HG03575 (cell line): ENCODE measurements at regions not wholly inside any gene's neighbourhood (a gene's known extent, or its start where the extent isn't known, plus 50 kb on each side); places are given as distances from the start of the nearest gene placed in this dataset.

ENCODE experiments used
- ATAC-seq: cut with Tn5 transposase; IDR thresholded peaks from one replicate; pipeline ENCODE4 v1.9.1; 2021; ENCODE audit not compliant: unreplicated experiment, insufficient number of reproducible peaks, low FRiP score; ENCODE audit errors: extremely low read depth

DNA sequence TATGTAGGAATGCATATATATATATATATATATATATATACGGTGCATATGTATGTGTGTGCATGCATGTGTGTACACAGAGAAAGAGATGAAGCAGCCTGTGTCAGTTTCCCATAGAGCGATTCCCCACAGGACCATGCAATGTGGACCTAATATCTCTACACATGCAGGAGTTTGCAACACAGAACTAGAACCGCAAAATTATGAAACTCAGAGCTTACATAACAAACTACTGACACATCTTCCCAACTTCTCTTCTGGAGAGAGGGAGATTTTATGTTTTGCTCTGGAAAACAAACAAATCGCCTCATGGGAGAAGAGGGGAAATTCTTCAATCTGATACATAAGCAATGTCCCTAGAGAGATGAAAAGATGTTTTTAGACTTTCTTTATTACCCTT, 377.2 kb downstream of the LRATD1 start:
- no peak for ATAC-seq

DNA sequence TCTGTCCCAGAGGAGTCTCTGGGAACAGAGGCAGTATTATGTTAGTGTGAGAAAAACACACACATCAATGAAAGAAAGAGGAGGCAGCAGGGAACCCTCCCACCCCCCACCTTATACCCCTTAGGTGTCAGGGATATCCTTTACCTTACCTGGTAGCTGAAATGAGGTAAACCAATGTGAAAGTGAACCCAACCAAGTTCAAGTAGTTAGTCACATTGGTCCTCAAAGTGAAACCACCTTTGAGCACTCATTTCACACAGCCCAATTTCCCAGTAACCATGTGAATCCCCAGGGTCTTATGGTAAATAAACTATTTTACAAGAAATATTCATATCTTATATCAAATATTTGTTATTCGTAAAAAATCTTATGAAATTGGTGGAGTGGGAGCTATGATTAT, 377.8 kb downstream of the LRATD1 start:
- no peak for ATAC-seq

DNA sequence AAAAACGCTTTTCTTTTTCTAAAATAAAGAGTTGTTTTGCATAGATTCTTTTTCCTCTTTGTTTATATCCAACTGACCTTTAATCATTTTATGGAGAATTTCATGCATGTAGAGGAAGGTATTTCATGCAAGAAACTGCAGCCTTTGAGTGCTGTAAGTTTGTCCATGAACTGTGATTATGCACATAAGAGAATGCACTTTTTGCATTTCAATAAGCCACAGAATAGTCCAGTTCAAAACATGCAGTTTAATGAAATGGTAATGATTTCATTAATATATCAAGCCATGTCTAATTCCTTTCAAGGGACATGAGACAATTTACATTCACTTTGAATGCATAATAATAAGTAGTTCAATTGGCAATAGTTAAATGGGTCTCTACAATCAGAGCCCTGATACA, 386.3 kb downstream of the LRATD1 start:
- ATAC-seq = no peak

DNA sequence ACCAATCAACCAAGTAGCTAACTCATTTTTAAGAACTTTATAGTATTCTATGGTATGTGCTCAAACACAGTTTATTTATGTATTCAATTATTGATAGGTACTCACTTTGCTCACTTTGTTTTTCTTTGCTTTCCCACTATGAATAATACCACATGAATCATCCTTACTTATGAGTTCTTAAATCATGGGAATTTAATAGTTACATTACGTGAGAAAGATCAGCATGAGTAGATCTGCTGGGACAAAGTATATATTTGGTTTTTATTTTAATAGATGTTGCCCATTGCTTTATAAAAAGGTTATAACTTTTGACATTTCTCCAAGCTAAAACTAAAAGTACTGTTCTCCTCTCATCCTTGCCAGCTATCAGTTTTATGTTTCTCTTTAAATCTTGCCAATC, 390.7 kb downstream of the LRATD1 start:
- no peak for ATAC-seq

DNA sequence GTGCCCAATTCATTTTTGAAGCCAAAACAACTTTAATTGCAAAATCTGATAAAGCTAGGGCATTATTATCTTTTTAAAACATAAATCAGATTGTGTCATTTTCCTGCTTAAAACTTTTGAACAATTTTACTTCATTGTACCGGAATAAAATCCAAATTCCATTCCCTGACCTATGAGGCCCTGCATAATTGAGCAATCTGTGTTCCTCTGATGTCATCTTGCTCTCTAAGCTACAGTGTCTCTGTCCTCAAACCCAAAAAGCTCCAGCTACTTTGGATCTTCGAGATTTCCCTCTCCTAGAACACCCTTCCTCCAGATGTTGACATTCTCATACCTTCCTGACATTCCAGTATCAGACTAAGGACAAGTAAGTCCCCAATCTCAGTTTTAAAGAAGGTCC, 395.9 kb downstream of the LRATD1 start:
- ATAC-seq = no peak

DNA sequence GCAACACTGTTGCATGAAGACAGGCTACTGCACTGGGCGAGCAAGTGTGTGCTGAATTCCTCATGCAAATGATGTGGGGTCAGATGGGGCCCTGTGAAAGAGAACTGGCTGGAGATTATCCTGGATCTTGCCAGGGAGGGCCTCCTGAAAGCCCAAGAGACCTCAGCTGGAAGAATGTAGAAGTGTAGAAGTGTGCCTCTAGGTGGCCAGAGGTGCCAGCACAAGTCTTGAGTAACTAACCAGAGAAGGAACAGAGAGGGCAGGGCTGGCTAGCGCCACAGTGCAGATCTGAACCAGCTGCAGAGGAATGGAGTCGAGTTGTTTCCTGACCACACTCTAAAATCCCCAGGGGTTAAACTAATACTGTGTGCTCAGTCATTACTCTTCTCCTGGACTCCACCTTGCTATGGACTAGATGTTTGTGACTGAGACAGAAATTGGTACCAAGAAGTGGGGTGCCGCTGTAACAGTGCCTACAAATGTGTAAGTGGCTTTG, 399.3 kb downstream of the LRATD1 start:
- peak; percentile 92 for ATAC-seq

DNA sequence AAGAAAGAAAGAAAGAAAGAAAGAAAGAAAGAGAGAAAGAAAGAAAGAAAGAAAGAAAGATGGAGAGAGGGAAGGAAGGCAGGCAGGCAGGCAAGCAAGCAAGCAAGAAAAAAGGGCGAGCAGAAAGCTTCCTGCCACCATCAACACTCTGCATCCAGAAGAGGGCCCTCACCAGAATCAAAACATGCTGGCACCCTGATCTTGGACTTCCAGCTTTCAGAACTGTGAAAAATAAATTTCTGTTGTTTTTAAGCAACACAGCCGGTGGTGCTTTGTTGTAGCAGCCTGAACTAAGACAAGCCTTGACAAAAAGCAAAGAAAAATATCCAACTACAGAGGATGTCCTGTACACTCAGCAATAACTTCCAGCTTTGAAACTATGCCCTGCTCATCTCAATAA, 401.7 kb downstream of the LRATD1 start:
- no peak for ATAC-seq

DNA sequence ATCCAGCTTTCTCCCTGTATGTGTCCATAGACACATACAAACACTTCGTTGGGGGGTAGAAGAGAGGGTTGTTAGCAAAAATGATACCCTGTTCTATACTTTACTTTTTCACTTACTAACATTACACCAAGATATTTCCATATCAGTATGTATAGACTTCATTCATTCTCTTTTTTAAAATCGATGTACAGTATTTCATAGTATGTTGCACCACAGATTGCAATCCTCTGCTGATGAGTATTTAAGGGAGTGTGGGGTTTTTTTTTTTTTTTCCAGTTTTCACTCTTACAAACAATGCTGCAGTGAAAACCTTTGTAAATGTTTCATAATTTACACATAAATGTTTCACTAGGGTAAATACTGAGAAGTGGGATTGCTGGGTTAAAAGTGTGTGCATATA, 402.3 kb downstream of the LRATD1 start:
- ATAC-seq = no peak

DNA sequence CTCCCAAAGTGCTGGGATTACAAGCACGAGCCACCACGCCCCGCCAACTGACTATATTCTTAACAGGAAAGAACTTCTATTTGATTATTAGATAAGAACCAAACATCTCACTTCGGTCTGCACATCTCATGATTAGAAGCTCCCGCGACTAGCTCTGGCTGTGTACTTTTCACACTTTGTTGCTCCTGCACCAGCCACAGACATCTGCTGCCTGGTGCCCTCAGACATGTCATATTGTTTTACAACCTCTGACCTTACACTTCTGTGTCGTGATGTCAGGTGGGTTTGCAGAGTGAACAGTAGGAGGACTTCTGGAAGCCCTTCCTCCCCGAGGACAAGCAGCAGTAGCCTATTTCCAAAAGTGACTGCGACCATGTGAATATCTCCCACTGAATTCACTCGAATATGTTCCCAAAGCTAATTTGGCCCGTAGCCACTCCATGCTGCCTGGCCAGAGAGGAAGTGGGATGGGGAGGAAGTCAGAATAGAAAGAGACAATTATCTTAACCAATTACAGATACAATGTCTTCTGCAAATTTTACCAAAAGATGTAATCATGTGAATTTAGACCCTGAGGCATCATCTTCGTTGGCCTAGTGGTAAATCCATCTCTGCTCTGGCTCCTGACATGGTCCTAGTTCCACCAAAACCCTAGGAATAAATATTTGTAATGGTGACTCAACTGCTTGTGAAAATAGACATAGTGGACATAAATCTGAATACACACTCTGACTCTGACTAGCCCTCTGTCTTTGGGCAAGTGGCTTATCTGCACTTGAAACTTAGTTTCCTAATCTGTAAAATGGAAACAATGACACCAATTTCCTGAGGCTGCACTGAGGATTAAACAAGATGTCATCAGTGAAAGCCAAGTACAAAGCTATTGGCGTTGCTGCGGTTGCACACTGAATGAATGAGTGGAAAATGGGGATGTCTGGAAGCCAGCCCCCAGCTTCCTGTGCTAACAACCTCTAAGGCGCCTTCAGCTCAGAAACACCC, 406.1 kb downstream of the LRATD1 start:
- no peak for ATAC-seq

DNA sequence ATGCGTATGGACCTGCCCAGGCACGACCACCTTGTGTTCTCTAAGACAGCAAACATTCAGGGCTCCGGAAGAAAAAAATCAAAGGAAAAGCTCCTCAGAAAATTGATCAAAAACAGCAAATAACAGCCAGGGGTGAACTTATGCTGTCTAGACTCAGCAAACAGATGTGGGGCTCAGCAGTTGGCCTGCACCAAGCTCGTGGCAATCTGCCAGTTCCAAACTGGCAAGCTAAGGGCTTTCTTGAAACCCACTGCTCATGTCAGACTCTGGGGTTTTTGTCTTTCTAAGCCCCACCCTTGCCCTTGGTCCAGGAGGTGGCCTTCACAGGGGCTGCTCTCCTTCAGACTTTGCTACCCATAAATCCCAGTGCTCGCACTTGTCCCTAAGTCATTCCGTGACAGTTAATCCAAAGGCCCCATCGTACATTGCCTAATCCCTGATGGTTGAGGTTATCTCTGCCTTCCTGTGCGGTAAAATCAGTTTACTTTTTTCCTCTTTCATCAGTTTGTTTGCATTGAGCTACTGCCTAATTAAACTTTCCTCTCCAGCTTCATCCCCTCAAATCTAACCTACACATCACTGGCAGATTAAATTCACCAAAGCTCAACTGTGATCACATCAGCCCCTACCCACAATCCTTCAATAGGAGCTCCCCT, 408.0 kb downstream of the LRATD1 start:
- ATAC-seq = no peak

DNA sequence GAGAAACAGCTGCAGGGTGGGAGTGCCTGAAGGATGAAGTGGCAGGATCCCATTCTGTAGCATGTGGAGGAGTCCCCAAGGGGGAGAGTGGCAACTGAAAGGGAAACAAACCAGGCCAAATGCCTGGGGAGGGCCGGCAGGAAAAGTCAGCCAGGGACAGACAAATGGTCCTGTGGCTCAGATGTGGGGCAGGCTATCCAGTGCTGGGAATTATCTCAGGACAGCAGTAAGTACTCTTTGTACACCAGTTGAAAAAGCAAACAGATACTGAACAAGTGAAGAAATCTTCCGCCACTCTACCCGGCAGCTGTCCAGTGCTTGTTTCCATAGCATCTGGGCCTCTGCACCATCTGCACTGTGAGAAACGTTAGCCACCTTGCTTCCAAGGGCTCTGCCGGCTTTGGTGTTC, 408.9 kb downstream of the LRATD1 start:
- ATAC-seq = no peak

DNA sequence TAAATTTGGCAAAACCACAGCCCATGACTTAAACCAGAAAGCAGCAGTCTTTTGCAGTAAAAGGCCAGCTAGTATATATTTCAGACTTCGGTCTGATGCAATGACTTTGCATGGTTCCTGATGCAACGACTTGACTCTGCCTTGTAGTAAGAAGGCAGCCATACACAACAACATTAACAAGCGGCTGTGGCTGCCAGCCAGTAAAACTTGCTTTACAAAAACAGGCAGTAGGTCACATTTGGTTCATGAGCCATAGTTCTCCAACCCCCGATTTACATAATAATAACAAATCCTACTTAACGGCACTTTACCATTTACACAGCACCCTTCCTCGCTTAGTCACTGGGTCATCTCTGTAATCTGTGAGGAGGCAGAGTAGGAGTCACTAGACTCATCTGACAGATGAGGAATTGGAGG, 410.3 kb downstream of the LRATD1 start:
- ATAC-seq = no peak

DNA sequence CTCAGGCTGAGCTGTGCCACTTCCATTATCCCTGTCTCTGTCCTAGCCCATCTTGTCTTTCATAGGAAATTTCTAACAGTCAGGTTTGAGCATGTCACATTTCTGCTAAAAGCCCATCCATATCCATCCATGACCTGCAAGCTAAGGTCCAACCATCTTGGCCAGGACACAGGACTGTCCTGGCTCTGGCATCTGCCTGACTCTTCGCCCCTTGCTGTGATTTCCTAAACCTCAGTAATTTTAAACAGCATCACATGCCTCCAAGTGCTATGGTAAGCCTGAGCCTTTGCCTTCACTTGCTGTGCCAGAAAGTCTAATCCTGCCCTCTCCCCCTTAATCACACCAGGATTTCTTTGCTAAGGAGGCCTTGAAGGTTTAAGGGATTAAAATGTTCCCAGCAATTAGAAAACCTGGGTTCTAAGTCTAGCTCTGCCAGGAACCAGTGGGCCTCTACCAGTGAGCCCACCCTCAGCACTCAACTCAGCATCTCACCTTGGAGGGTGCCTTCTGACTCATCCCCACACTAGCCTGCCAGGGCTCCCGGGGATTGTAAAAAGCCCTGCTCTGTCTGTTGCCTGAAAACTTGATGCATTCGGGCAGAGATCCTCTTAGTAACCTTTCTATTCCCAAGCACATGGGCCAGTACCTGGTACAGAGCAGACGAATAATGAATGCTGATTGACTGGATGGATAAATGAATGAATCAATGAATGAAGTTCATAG, 411.0 kb downstream of the LRATD1 start:
- no peak for ATAC-seq

DNA sequence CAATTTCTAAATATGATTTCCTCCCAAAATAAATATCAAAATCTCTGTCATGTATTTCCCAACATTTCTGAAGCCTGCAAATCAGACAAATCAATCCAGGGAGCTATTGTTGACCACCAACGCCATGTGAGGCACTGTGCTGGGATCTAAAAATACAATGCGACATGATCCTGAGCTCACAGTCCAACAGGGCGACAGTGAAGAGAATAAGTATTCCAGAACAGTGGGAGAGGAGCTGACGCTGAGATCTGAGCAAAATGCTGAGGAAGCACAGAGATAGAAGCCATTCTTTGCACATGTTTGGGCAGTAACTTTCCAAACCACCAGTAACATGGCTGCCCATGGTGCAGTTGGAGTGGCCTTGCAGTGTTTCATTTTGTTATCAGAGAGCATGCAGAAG, 412.5 kb downstream of the LRATD1 start:
- ATAC-seq = no peak

DNA sequence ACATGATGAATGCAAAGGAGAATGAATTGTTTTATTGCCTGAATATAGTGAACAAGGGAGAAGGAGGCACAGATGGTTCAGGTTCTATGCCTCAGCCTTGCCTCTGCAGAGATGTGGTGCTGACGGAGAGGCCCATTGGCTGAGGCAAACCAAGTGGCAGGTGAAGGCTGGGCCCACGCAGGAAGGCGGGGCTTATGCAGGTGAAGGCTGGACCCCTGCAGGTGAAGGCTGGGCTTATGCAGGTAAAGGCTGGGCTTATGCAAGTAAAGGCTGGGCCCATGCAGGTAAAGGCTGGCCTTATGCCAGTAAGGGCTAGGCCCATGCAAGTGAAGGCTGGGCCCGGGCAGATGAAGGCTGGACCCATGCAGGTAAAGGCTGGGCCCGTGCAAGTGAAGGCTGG, 414.7 kb downstream of the LRATD1 start:
- ATAC-seq = no peak

DNA sequence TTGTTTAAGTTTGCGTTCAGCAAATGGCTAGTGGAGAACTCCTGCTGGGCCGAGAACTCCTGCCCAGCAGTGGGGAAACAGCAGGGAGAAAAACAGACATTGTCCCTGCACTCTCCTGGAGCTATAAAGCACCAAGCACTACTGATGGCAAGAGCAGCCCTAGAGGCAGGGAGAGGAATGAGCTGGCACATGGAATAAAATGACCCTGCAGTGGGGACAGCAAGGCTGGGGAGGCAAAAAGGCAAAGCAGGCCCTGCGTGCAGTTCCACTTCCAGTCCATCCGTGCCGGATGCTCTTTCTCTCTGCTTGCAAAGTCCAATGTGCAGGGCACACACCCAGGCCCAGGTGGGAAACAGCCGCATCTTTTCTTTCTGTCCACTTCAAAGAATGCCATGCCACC, 415.5 kb downstream of the LRATD1 start:
- no peak for ATAC-seq

DNA sequence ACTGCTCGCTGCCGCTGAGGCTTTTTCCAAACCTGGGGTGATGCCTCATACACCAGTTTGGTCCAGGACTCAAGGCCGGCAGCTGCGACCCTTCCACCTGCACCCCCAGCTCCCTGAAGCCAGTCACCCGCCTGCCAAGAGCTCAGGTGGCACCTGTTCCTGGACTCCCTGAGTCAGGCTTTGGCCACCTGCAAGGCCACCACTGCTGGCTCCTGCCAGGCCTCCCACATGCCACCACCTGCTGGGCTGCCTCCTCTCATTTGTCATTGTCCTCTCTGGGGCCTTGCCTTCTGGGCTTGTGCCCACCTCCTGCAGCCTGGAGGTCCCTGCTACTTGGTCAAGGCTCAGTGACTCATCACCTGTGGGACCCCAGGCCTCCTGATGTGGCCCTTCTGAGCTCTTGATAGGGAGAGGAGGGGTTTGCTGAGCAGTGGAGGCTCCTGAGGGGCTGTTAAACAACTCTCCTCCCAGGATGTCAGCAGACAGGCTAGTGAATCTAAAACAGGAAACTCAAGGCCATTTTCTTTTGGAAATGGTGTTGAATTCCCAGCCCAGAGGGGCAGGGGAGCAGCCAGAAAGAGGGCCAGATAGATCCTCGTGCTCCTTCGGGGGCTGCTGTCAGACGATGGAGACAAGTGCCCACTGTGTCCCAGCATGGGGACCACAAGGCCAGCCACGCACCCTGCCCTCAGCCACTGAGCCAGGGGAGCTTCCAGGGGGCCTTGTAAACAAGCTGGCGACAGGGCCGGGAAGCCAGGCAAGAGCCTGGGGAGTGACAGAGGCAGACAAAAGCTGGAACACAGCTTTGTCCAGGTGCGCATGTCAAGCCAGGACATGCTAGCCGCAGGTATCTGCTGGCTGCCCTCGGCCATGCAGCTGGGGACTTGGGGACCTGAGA, 416.8 kb downstream of the LRATD1 start:
- ATAC-seq = no peak

DNA sequence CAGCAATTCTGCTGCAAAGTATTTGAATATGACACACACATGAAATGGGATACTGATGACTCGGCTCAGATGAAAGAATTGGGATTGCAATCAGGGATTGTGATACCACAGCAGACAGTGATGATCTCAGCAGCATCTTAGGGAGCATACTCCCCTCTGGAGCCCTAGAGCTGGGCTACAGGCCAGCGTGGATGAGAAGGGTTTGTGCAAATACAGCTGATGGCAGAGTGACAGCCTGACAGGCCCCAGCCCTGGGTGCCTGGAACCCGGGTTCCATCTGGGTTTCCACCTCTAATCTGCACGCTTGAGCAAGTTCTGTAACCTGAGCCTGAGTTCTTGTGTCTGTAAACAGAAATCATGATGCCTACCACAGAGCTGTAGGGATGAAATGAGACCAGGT, 418.0 kb downstream of the LRATD1 start:
- no peak for ATAC-seq

DNA sequence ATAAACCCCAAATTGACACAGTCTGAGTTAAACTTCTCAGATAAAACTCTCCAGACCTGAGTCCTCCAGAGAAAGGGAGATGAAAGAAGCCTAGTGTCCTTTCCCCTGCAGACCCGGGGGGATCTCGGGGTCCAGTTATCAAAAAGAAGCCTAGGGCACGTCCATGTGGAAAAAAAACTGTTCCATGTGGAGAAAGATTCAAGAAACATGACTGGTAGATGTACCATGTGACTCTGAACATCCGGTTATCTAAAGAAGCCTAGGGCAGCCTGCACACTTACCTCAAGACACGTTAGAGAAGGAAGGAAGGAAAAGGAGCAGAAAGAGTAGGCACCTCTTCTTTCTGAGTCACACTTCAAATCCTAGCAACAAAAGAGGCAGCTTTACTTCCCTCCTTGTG, 421.0 kb downstream of the LRATD1 start:
- ATAC-seq = no peak
